Endothelial cell of umbilical vein (primary cell): ENCODE measurements at regions not wholly inside any gene's neighbourhood (a gene's known extent, or its start where the extent isn't known, plus 50 kb on each side); places are given as distances from the start of the nearest gene placed in this dataset.

Experiments
- BruUV-seq: library from RNA; stranded (reverse); fragments of 400-500 nt; replicated peaks from 2 replicates; lab custom pipeline; 2021; lab: Mats Ljungman, UMichigan
- CTCF ChIA-PET: fragments of 300-600, 350-600 bp; sonication (Branson Sonifier 250); formaldehyde crosslinking; loops from one replicate; lab custom pipeline; 2021; ENCODE audit warnings: antibody characterized with exemption, inconsistent platforms; lab: Charles Lee
- POLR2A ChIA-PET: fragments of 300-600, 350-600 bp; sonication (Branson Sonifier 250); formaldehyde crosslinking; loops from one replicate; lab custom pipeline; 2021; ENCODE audit warnings: antibody characterized with exemption, inconsistent platforms; lab: Charles Lee
- DNase-seq: peaks from one replicate; pipeline ENCODE4 v3.0.0-alpha.2; 2011; ENCODE audit warnings: low read depth, low spot score
- FAIRE-seq: peaks from 2 replicates; lab custom pipeline; 2011; peaks lifted over from hg19 to GRCh38; lab: Jason Lieb, UNC
- H2AFZ ChIP-seq: 2 replicates; pipeline ENCODE4 v1.6.0; 2012; ENCODE audit warnings: low read depth, low read length, control low read depth, inconsistent platforms
- H3K27ac ChIP-seq: 2 replicates; pipeline ENCODE4 v1.5.1; 2011; ENCODE audit warnings: low read depth, mild to moderate bottlenecking, control low read depth, low read length, moderate library complexity; ENCODE audit not compliant: insufficient read depth
- H3K27me3 ChIP-seq, 2 experiments: 2 replicates each; pipeline versions ENCODE4 v1.6.0 to v1.6.1; 2011; ENCODE audit warnings: low read length in 2 of 2, mixed read lengths in 1 of 2; ENCODE audit not compliant: control insufficient read depth in 2 of 2, insufficient read depth in 2 of 2
- H3K36me3 ChIP-seq, 2 experiments: 2 replicates in 1 of 2; 3 replicates in 1 of 2; pipeline ENCODE4 v1.5.1; 2011; ENCODE audit warnings: low read length in 2 of 2, mild to moderate bottlenecking in 1 of 2, moderate library complexity in 1 of 2; ENCODE audit not compliant: control insufficient read depth in 2 of 2, insufficient read depth in 2 of 2; ENCODE audit errors: extremely low read depth in 1 of 2
- H3K4me1 ChIP-seq: 3 replicates; pipeline ENCODE4 v1.5.1; 2011; ENCODE audit warnings: mild to moderate bottlenecking, low read length; ENCODE audit not compliant: control insufficient read depth, insufficient read depth; ENCODE audit errors: extremely low read depth
- H3K4me2 ChIP-seq: 2 replicates; pipeline ENCODE4 v1.6.1; 2011; ENCODE audit warnings: low read length, control low read depth, mixed read lengths; ENCODE audit not compliant: insufficient read depth
- H3K4me3 ChIP-seq, 3 experiments: fragments of 200-600 bp in 1 of 3; sonication (generic), shearing (Covaris generic) in 1 of 3; replicated peaks in 1 of 3; 2 replicates each; pipeline ENCODE4 v1.5.1; 2011 to 2016; ENCODE audit warnings: control low read depth in 3 of 3, low read length in 3 of 3, mild to moderate bottlenecking in 2 of 3, inconsistent platforms in 1 of 3, low read depth in 1 of 3, moderate library complexity in 1 of 3; ENCODE audit not compliant: insufficient read depth in 1 of 3
- H3K79me2 ChIP-seq: 2 replicates; pipeline ENCODE4 v1.6.0; 2012; ENCODE audit warnings: low read length, inconsistent platforms; ENCODE audit not compliant: control insufficient read depth, insufficient read depth
- H3K9ac ChIP-seq: replicated peaks from 2 replicates; pipeline ENCODE3; 2011; ENCODE audit warnings: low read length, control low read depth; ENCODE audit not compliant: insufficient read depth; ENCODE audit errors: extremely low read depth
- H3K9me1 ChIP-seq: replicated peaks from 3 replicates; pipeline ENCODE4 v1.6.0; 2011; ENCODE audit warnings: mild to moderate bottlenecking, low read length; ENCODE audit not compliant: control insufficient read depth, insufficient read depth; ENCODE audit errors: extremely low read depth
- H3K9me3 ChIP-seq: replicated peaks from 2 replicates; pipeline ENCODE4 v1.5.1; 2012; ENCODE audit warnings: low read length, inconsistent platforms; ENCODE audit not compliant: control insufficient read depth, insufficient read depth
- H4K20me1 ChIP-seq: replicated peaks from 2 replicates; pipeline ENCODE3; 2011; ENCODE audit warnings: mild to moderate bottlenecking, low read length; ENCODE audit not compliant: control insufficient read depth, insufficient read depth; ENCODE audit errors: extremely low read depth
- CTCF ChIP-seq, 2 donors: IDR thresholded peaks; 1 replicate in 1 of 2; 2 replicates in 1 of 2; pipeline ENCODE4 v1.5.1; 2011; ENCODE audit warnings: low read length in 2 of 2, mild to moderate bottlenecking in 2 of 2, moderate library complexity in 2 of 2, control low read depth in 1 of 2, inconsistent platforms in 1 of 2, low read depth in 1 of 2; ENCODE audit not compliant: insufficient read depth in 1 of 2; ENCODE audit errors: extremely low read depth in 1 of 2
- EZH2 ChIP-seq: IDR thresholded peaks from 2 replicates; pipeline ENCODE4 v1.6.1; 2012; ENCODE audit warnings: borderline replicate concordance, low read depth, mild to moderate bottlenecking, moderate library complexity, low read length, inconsistent platforms; ENCODE audit not compliant: severe bottlenecking
- FOS ChIP-seq: IDR thresholded peaks from 2 replicates; pipeline ENCODE4 v1.6.1; 2011; ENCODE audit warnings: mild to moderate bottlenecking, low read length, moderate library complexity, borderline replicate concordance; ENCODE audit not compliant: insufficient read depth
- GATA2 ChIP-seq: IDR thresholded peaks from 2 replicates; pipeline ENCODE4 v1.7.0; 2011; ENCODE audit warnings: low read depth, mild to moderate bottlenecking, moderate library complexity, mixed read lengths, low read length; ENCODE audit not compliant: insufficient read length, insufficient read depth
- JUN ChIP-seq: IDR thresholded peaks from 2 replicates; pipeline ENCODE4 v1.6.1; 2011; ENCODE audit warnings: borderline replicate concordance, low read depth; ENCODE audit not compliant: insufficient read length, insufficient read depth
- MAX ChIP-seq: IDR thresholded peaks from 2 replicates; pipeline ENCODE4 v1.6.1; 2011; ENCODE audit not compliant: insufficient read depth, insufficient read length
- MYC ChIP-seq: IDR thresholded peaks from one replicate; pipeline ENCODE4 v1.6.1; 2011; ENCODE audit warnings: mild to moderate bottlenecking, low read depth, low read length
- POLR2A ChIP-seq: IDR thresholded peaks from 2 replicates; pipeline ENCODE4 v1.6.1; 2012; ENCODE audit warnings: low read depth, mild to moderate bottlenecking, control low read depth, low read length
- POLR2AphosphoS5 ChIP-seq: IDR thresholded peaks from 2 replicates; pipeline ENCODE4 v1.6.1; 2012; ENCODE audit warnings: low read depth, mild to moderate bottlenecking, control low read depth, low read length, moderate library complexity; ENCODE audit not compliant: insufficient read depth
- dilution Hi-C: fragments of 300-500 bp; cut with MboI; formaldehyde crosslinking; loops from one replicate; pipeline ENCODE4 v1.15.0; 2019; ENCODE audit warnings: low sequenced_read_pairs; ENCODE audit not compliant: extremely low pct_ligation_motif_present
- intact Hi-C: fragments of 100-400 bp; cut with micrococcal nuclease; formaldehyde crosslinking; loops from one replicate; pipeline ENCODE4 v1.10.0; 2022

- no peak for FAIRE-seq
- H3K9me1 ChIP-seq = no peaks in the 10 kb centered on the region
- no peaks in the 10 kb centered on the region for H3K4me1 ChIP-seq
- H3K79me2 ChIP-seq = no peaks in the 10 kb centered on the region
- no peaks in the 10 kb centered on the region for H3K9me3 ChIP-seq
- H3K4me3 ChIP-seq = no peak overlapping the region
- CTCF ChIA-PET = interaction anchor here (1.1 to 2.5 kb wide), 2 partner anchors 12 to 58 kb away, joined by 4 to 6 read pairs; no protein-coding TSS in a partner anchor
- BruUV-seq = no TSS peak
- DNase-seq = no peak
- dilution Hi-C loops (no loop called here), intact Hi-C loops (no loop called here)
- TF ChIP-seq CTCF (IDR thresholded peaks at IDR 0.05; ENCODE audit: extremely low read depth in 1 of 2, insufficient read depth in 1 of 2, low read depth in 1 of 2, low read length in 2 of 2) (no peak), FOS (no peak), POLR2A (no peak), MYC (no peak), GATA2 (no peak), POLR2AphosphoS5 (no peak), JUN (no peak), MAX (no peak), EZH2 (no peak)
- H3K9ac ChIP-seq = no peak overlapping the region
- H2AFZ ChIP-seq = no peak overlapping the region
- H3K4me2 ChIP-seq = no peak overlapping the region
- no peaks in the 10 kb centered on the region for H4K20me1 ChIP-seq
- POLR2A ChIA-PET = no interaction called here
- no peaks in the 10 kb centered on the region for H3K36me3 ChIP-seq
- H3K27me3 ChIP-seq = peaks cover 0 to 5% of the 10 kb centered on the region in 2 experiments
- no peak overlapping the region for H3K27ac ChIP-seq
Observed at GRCh38 chr16:86959091-86959651, 358.0 kb downstream of the C16orf95 start.
